ENCODE measurements at regions not wholly inside any gene's neighbourhood (a gene's known extent, or its start where the extent isn't known, plus 50 kb on each side); places are given as distances from the start of the nearest gene placed in this dataset.
"Not testable (repeated sequence)": the region's sequence is repeated elsewhere in the genome, so short reads cannot be mapped to it uniquely, and the experiment has no call there.

GRCh38 chr17:31609996-31610910 lies 218.8 kb downstream of the RAB11FIP4 start:
- DNase-seq, result no peak

DNA sequence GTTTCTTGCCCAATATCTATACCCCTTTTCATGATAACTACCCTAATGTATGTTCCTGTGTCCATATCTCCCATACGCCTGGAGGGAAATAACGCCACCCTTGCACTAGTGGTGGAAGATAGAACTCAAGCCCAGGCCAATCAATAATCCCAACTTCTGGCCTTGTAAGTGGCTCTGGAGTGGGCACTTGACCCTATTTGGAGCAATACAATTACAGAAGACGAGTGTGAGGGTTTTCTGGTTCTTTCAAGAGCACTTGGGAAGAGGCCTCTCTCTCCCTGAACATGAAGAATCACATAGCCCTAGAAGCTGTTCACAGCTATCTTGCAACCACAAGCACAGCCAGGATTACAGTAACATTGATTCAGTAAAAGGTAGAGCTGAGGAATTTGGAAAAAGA lies 217.9 kb downstream of the RAB11FIP4 start:
- no peak for DNase-seq

DNA sequence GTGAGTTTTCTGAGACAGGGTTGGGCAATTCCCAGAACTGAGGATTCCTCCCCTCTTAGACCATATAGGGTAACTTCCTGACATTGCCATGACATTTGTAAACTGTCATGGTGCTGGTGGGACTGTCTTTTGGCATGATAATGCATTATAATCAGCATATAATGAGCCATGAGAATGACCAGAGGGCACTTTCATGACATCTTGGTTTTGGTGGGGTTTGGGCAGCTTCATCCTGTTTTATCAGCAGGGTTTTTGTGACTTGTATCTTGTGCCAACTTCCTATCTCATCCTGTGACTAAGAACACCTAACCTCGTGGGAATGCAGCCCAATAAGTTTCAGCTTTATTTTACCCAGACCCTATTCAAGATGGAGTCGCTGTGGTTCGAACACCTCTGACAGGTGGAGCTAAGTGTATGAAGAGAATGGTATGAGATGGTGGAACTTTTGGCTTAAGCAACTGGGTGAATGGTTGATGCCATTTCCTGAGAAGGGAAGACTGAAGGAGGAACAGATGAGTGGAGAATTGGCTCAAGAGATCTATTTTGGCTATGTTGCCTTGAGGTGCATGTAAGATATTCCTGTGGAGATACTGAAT lies 217.3 kb downstream of the RAB11FIP4 start:
- no peak for DNase-seq

GRCh38 chr17:31605761-31606160 lies 214.3 kb downstream of the RAB11FIP4 start:
- no peak for DNase-seq

- DNase-seq, result no peak
Measured at GRCh38 chr17:31604936-31605335, 213.5 kb downstream of the RAB11FIP4 start.

- DNase-seq, result not testable (repeated sequence)
Measured at GRCh38 chr17:31600144-31600543, 208.7 kb downstream of the RAB11FIP4 start.

GRCh38 chr17:31598921-31599571 lies 207.6 kb downstream of the RAB11FIP4 start:
- peak; percentile 72 for DNase-seq

DNA sequence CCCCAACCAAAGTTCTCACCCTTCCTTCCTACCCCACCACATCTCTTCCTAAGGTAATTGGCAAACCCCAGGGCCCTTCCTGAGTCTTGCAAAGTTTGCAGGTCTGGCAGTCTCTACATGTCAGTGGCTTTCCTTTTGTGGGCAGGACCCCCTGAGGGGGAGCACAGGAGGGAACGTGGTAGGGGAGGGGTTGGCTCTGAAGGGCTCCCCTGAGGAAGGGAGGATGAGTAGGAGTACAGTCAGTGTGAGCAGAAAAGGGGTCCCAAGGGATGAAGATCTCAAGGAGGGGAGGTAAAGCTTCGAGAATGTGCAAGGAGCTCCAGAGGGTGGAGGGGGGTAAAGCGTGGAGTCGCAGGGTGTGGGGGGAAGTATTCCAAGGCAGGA lies 206.9 kb downstream of the RAB11FIP4 start:
- DNase-seq, result peak; percentile 13

- DNase-seq, result no peak
Measured at GRCh38 chr17:31597646-31598398, 206.3 kb downstream of the RAB11FIP4 start.

- DNase-seq, result peak; percentile 52
Measured at GRCh38 chr17:31596382-31597323, 205.2 kb downstream of the RAB11FIP4 start.

DNA sequence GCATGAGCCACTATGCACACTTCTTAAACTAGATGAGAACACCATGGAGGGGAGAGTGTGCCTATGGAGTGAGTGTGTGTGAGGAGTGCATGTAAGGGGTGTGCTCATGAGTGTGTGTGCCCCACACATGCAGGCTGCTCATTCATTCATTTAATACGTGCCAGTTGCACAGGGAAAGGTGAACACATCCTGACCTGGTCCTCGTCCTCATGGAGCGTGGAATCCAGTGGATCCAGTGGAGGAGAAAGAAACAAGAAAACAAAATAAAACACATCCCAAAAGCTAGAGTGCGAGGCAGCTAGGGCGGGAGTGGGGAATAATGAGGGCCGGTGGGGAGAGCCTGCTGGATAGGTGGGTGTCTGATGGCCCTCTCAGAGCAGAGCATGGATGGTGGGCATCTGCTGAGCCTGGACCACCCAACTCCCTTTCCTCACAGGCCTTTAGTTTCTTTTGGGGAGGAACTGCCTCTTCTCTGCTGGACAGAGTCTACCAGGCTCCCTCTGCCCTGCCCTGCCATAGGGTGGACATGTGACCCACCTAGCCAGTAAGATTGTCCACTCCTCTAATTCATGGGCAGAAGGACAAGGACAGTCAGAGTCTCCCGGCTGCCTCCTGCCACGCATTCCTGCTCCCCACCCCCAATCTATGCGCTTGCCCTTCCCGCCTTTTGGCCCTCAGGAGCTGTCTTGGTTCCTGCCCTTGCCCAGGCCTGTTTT lies 204.3 kb downstream of the RAB11FIP4 start:
- no peak for DNase-seq

GRCh38 chr17:31595076-31595475 lies 203.6 kb downstream of the RAB11FIP4 start:
- no peak for DNase-seq

DNA sequence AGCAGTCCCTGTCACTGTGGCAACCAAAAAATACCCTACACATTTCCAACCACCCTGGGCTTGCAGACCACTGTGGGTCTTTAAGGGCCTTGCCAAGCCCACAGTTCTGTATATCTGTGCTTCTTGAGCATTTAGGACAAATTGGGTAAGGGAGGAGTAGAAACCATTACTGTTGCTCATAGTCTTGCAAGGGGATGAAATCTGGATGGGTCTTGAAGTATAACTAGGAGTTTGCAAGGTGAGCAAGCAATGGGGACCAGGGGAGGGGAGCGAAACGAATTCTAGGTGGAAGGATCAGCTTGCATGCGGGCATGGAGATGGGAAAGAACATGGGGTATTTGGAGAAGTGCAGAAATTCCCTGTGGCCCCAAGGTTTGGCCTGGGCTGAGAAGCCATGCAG lies 202.9 kb downstream of the RAB11FIP4 start:
- DNase-seq, result no peak

- peak; percentile 21 for DNase-seq
Measured at GRCh38 chr17:31593806-31594205, 202.3 kb downstream of the RAB11FIP4 start.

DNA sequence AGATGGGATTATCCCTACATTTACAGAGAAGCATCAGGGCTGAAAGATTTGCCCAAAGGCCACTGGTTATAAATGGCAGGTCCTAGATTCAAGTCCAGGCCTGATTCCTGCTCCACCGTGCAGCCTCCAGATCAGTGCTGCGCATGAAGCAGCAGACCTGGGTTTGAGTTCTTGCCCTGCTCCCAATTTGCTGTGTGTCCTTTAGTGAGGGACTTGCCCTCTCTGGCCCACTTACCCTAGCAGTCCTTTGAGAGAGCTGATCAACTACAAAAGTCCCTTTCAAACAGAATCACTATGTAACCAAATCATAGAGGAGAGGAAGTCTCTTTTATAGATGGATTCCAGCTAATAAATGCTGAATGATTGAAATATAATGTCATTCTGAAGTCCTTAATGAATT lies 200.4 kb downstream of the RAB11FIP4 start:
- DNase-seq, result no peak

DNA sequence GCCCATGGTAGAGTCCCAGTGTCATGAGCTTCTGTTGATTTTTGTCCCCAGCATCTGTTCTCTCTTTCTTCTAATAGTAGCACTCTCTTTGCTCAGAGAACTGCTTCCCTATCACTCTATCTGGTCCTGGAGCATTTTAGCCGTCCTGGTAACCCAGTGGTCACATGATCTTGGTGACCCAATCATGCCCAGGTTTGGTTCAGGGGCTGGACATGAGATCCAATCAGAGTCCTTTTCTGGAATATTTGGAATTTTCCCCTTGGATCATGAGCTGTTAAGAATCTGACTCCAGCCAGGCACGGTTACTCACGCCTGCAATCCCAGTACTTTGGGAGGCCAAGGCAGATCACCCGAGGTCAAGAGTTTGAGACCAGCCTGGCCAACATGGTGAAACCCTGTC lies 197.0 kb downstream of the RAB11FIP4 start:
- no peak for DNase-seq

DNA sequence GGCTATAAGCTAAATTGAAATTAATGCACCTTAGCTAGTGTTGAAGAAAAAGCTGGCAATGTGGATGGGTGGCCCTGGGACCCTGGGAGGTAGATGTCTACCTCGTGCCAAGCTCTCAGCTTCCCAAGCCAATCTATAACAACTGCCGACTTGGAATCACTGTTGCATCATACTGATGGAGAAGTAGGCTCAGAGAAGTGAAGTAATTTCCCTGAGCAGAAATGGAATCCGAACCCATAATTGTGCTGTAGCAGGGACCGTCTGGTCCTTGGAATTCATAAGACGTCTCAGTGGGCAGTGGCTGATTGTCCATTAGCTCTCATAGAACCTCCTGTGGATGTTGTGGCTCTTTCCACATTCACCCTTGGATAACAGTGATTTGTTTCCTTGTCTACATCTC lies 196.6 kb downstream of the RAB11FIP4 start:
- DNase-seq, result no peak
